Endothelial cell of umbilical vein (primary cell): ENCODE measurements at regions not wholly inside any gene's neighbourhood (a gene's known extent, or its start where the extent isn't known, plus 50 kb on each side); places are given as distances from the start of the nearest gene placed in this dataset.
"Not testable (repeated sequence)": the region's sequence is repeated elsewhere in the genome, so short reads cannot be mapped to it uniquely, and the experiment has no call there.

Source experiments
- BruUV-seq: library from RNA; stranded (reverse); fragments of 400-500 nt; replicated peaks from 2 replicates; lab custom pipeline; 2021; lab: Mats Ljungman, UMichigan
- CTCF ChIA-PET: fragments of 300-600, 350-600 bp; sonication (Branson Sonifier 250); formaldehyde crosslinking; loops from one replicate; lab custom pipeline; 2021; ENCODE audit warnings: antibody characterized with exemption, inconsistent platforms; lab: Charles Lee
- POLR2A ChIA-PET: fragments of 300-600, 350-600 bp; sonication (Branson Sonifier 250); formaldehyde crosslinking; loops from one replicate; lab custom pipeline; 2021; ENCODE audit warnings: antibody characterized with exemption, inconsistent platforms; lab: Charles Lee
- DNase-seq: peaks from one replicate; pipeline ENCODE4 v3.0.0-alpha.2; 2011; ENCODE audit warnings: low read depth, low spot score
- FAIRE-seq: peaks from 2 replicates; lab custom pipeline; 2011; peaks lifted over from hg19 to GRCh38; lab: Jason Lieb, UNC
- H2AFZ ChIP-seq: 2 replicates; pipeline ENCODE4 v1.6.0; 2012; ENCODE audit warnings: low read depth, low read length, control low read depth, inconsistent platforms
- H3K27ac ChIP-seq: 2 replicates; pipeline ENCODE4 v1.5.1; 2011; ENCODE audit warnings: low read depth, mild to moderate bottlenecking, control low read depth, low read length, moderate library complexity; ENCODE audit not compliant: insufficient read depth
- H3K27me3 ChIP-seq, 2 experiments: 2 replicates each; pipeline versions ENCODE4 v1.6.0 to v1.6.1; 2011; ENCODE audit warnings: low read length in 2 of 2, mixed read lengths in 1 of 2; ENCODE audit not compliant: control insufficient read depth in 2 of 2, insufficient read depth in 2 of 2
- H3K36me3 ChIP-seq, 2 experiments: 2 replicates in 1 of 2; 3 replicates in 1 of 2; pipeline ENCODE4 v1.5.1; 2011; ENCODE audit warnings: low read length in 2 of 2, mild to moderate bottlenecking in 1 of 2, moderate library complexity in 1 of 2; ENCODE audit not compliant: control insufficient read depth in 2 of 2, insufficient read depth in 2 of 2; ENCODE audit errors: extremely low read depth in 1 of 2
- H3K4me1 ChIP-seq: 3 replicates; pipeline ENCODE4 v1.5.1; 2011; ENCODE audit warnings: mild to moderate bottlenecking, low read length; ENCODE audit not compliant: control insufficient read depth, insufficient read depth; ENCODE audit errors: extremely low read depth
- H3K4me2 ChIP-seq: 2 replicates; pipeline ENCODE4 v1.6.1; 2011; ENCODE audit warnings: low read length, control low read depth, mixed read lengths; ENCODE audit not compliant: insufficient read depth
- H3K4me3 ChIP-seq, 3 experiments: fragments of 200-600 bp in 1 of 3; sonication (generic), shearing (Covaris generic) in 1 of 3; replicated peaks in 1 of 3; 2 replicates each; pipeline ENCODE4 v1.5.1; 2011 to 2016; ENCODE audit warnings: control low read depth in 3 of 3, low read length in 3 of 3, mild to moderate bottlenecking in 2 of 3, inconsistent platforms in 1 of 3, low read depth in 1 of 3, moderate library complexity in 1 of 3; ENCODE audit not compliant: insufficient read depth in 1 of 3
- H3K79me2 ChIP-seq: 2 replicates; pipeline ENCODE4 v1.6.0; 2012; ENCODE audit warnings: low read length, inconsistent platforms; ENCODE audit not compliant: control insufficient read depth, insufficient read depth
- H3K9ac ChIP-seq: replicated peaks from 2 replicates; pipeline ENCODE3; 2011; ENCODE audit warnings: low read length, control low read depth; ENCODE audit not compliant: insufficient read depth; ENCODE audit errors: extremely low read depth
- H3K9me1 ChIP-seq: replicated peaks from 3 replicates; pipeline ENCODE4 v1.6.0; 2011; ENCODE audit warnings: mild to moderate bottlenecking, low read length; ENCODE audit not compliant: control insufficient read depth, insufficient read depth; ENCODE audit errors: extremely low read depth
- H3K9me3 ChIP-seq: replicated peaks from 2 replicates; pipeline ENCODE4 v1.5.1; 2012; ENCODE audit warnings: low read length, inconsistent platforms; ENCODE audit not compliant: control insufficient read depth, insufficient read depth
- H4K20me1 ChIP-seq: replicated peaks from 2 replicates; pipeline ENCODE3; 2011; ENCODE audit warnings: mild to moderate bottlenecking, low read length; ENCODE audit not compliant: control insufficient read depth, insufficient read depth; ENCODE audit errors: extremely low read depth
- EZH2 ChIP-seq: IDR thresholded peaks from 2 replicates; pipeline ENCODE4 v1.6.1; 2012; ENCODE audit warnings: borderline replicate concordance, low read depth, mild to moderate bottlenecking, moderate library complexity, low read length, inconsistent platforms; ENCODE audit not compliant: severe bottlenecking
- FOS ChIP-seq: IDR thresholded peaks from 2 replicates; pipeline ENCODE4 v1.6.1; 2011; ENCODE audit warnings: mild to moderate bottlenecking, low read length, moderate library complexity, borderline replicate concordance; ENCODE audit not compliant: insufficient read depth
- GATA2 ChIP-seq: IDR thresholded peaks from 2 replicates; pipeline ENCODE4 v1.7.0; 2011; ENCODE audit warnings: low read depth, mild to moderate bottlenecking, moderate library complexity, mixed read lengths, low read length; ENCODE audit not compliant: insufficient read length, insufficient read depth
- JUN ChIP-seq: IDR thresholded peaks from 2 replicates; pipeline ENCODE4 v1.6.1; 2011; ENCODE audit warnings: borderline replicate concordance, low read depth; ENCODE audit not compliant: insufficient read length, insufficient read depth
- MYC ChIP-seq: IDR thresholded peaks from one replicate; pipeline ENCODE4 v1.6.1; 2011; ENCODE audit warnings: mild to moderate bottlenecking, low read depth, low read length
- POLR2A ChIP-seq: IDR thresholded peaks from 2 replicates; pipeline ENCODE4 v1.6.1; 2012; ENCODE audit warnings: low read depth, mild to moderate bottlenecking, control low read depth, low read length
- POLR2AphosphoS5 ChIP-seq: IDR thresholded peaks from 2 replicates; pipeline ENCODE4 v1.6.1; 2012; ENCODE audit warnings: low read depth, mild to moderate bottlenecking, control low read depth, low read length, moderate library complexity; ENCODE audit not compliant: insufficient read depth
- dilution Hi-C: fragments of 300-500 bp; cut with MboI; formaldehyde crosslinking; loops from one replicate; pipeline ENCODE4 v1.15.0; 2019; ENCODE audit warnings: low sequenced_read_pairs; ENCODE audit not compliant: extremely low pct_ligation_motif_present
- intact Hi-C: fragments of 100-400 bp; cut with micrococcal nuclease; formaldehyde crosslinking; loops from one replicate; pipeline ENCODE4 v1.10.0; 2022
- TF ChIP-seq, protein P1 (sequence below), 2 donors: IDR thresholded peaks; 1 replicate in 1 of 2; 2 replicates in 1 of 2; pipeline ENCODE4 v1.5.1; 2011; ENCODE audit warnings: low read length in 2 of 2, mild to moderate bottlenecking in 2 of 2, moderate library complexity in 2 of 2, control low read depth in 1 of 2, inconsistent platforms in 1 of 2, low read depth in 1 of 2; ENCODE audit not compliant: insufficient read depth in 1 of 2; ENCODE audit errors: extremely low read depth in 1 of 2
- TF ChIP-seq, protein P2 (sequence below): IDR thresholded peaks from 2 replicates; pipeline ENCODE4 v1.6.1; 2011; ENCODE audit not compliant: insufficient read depth, insufficient read length

DNA sequence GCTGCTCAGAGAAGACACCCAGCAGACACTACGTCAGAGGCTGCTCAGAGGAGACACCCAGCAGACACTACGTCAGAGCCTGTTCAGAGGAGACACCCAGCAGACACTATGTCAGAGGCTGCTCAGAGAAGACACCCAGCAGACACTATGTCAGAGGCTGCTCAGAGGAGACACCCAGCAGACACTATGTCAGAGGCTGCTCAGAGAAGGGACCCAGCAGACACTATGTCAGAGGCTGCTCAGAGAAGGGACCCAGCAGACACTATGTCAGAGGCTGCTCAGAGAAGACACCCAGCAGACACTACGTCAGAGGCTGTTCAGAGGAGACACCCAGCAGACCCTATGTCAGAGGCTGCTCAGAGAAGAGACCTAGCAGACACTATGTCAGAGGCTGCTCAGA lies 92.0 kb upstream of the FRG1 start:
- FAIRE-seq, dilution Hi-C loops: not testable (repeated sequence)

DNA sequence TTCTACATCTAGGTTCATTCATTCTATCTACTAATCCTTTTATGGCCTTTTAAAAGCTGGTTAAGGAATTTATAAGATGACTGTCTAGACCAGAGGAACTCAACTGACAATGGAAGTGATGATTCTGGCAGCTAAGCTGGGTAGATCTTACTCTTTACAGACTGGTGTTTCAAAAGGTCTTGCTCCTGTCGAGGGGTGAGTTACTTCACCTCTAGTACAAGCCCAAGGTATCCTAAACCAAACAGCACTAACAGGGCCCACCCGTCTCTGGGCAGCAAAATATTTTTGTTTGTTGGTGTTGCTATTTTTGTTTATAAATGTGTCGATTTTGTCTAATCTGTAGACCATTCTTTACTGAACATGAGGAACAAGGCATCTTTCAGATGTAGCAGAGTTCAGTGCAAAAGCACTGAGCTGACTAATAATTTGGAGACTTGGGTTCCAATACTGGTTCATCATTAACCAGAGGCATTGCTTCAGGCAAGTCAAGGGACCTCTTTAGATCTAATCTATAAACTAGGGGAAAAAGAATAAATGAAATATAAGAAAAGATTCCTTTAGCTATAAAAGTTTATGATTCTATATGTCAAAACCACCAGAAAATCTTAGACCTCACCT lies 90.3 kb upstream of the FRG1 start:
- peaks cover 14% of the 10 kb centered on the region for H3K9me3 ChIP-seq
- no peak for FAIRE-seq
- no peaks in the 10 kb centered on the region for H3K27me3 ChIP-seq
- CTCF ChIA-PET: no interaction called here
- TF ChIP-seq POLR2A (no peak), MYC (no peak), EZH2 (no peak), JUN (no peak), GATA2 (no peak), FOS (no peak), POLR2AphosphoS5 (no peak)
- TF ChIP-seq, protein P1, sequence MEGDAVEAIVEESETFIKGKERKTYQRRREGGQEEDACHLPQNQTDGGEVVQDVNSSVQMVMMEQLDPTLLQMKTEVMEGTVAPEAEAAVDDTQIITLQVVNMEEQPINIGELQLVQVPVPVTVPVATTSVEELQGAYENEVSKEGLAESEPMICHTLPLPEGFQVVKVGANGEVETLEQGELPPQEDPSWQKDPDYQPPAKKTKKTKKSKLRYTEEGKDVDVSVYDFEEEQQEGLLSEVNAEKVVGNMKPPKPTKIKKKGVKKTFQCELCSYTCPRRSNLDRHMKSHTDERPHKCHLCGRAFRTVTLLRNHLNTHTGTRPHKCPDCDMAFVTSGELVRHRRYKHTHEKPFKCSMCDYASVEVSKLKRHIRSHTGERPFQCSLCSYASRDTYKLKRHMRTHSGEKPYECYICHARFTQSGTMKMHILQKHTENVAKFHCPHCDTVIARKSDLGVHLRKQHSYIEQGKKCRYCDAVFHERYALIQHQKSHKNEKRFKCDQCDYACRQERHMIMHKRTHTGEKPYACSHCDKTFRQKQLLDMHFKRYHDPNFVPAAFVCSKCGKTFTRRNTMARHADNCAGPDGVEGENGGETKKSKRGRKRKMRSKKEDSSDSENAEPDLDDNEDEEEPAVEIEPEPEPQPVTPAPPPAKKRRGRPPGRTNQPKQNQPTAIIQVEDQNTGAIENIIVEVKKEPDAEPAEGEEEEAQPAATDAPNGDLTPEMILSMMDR (IDR thresholded peaks at IDR 0.05; ENCODE audit: extremely low read depth in 1 of 2, insufficient read depth in 1 of 2, low read depth in 1 of 2, low read length in 2 of 2): no peak
- TF ChIP-seq, protein P2, sequence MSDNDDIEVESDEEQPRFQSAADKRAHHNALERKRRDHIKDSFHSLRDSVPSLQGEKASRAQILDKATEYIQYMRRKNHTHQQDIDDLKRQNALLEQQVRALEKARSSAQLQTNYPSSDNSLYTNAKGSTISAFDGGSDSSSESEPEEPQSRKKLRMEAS: no peak
- dilution Hi-C loops (no loop called here), intact Hi-C loops (no loop called here)
- no peak overlapping the region for H3K27ac ChIP-seq
- H3K9me1 ChIP-seq: no peaks in the 10 kb centered on the region
- DNase-seq: no peak
- no peaks in the 10 kb centered on the region for H3K4me1 ChIP-seq
- H3K36me3 ChIP-seq: no peaks in the 10 kb centered on the region
- no peak overlapping the region for H3K9ac ChIP-seq
- BruUV-seq: no TSS peak
- POLR2A ChIA-PET: no interaction called here
- no peak overlapping the region for H2AFZ ChIP-seq
- H3K4me3 ChIP-seq: no peak overlapping the region
- H4K20me1 ChIP-seq: no peaks in the 10 kb centered on the region
- no peak overlapping the region for H3K4me2 ChIP-seq
- H3K79me2 ChIP-seq: no peaks in the 10 kb centered on the region

More for the DNA sequence above, 92.0 kb upstream of the FRG1 start:
- H3K9me1 ChIP-seq, H3K4me1 ChIP-seq, H3K4me2 ChIP-seq, H3K9ac ChIP-seq, CTCF ChIA-PET, H3K36me3 ChIP-seq, intact Hi-C loops, H3K4me3 ChIP-seq, H3K27me3 ChIP-seq, DNase-seq, H4K20me1 ChIP-seq, H3K79me2 ChIP-seq, H2AFZ ChIP-seq, H3K27ac ChIP-seq, H3K9me3 ChIP-seq, POLR2A ChIA-PET, BruUV-seq: not testable (repeated sequence)
